HEK293 (cell line): ENCODE measurements at regions not wholly inside any gene's neighbourhood (a gene's known extent, or its start where the extent isn't known, plus 50 kb on each side); places are given as distances from the start of the nearest gene placed in this dataset.

ENCODE experiments used
- ZNF248 ChIP-seq: fragments of 450-650 bp; formaldehyde crosslinking; IDR thresholded peaks from 2 replicates; pipeline ENCODE4 v1.5.1; 2017; ENCODE audit warnings: missing biosample characterization, missing genetic modification characterization
- ZNF555 ChIP-seq: fragments of 450-650 bp; formaldehyde crosslinking; conservative IDR thresholded peaks from 2 replicates; pipeline ENCODE4 v1.5.1; 2017; ENCODE audit warnings: missing biosample characterization, mild to moderate bottlenecking, missing genetic modification characterization, inconsistent platforms
- ZNF558 ChIP-seq: fragments of 450-650 bp; formaldehyde crosslinking; IDR thresholded peaks from 2 replicates; pipeline ENCODE4 v1.5.1; 2016; ENCODE audit warnings: missing biosample characterization, missing genetic modification characterization
- ZNF560 ChIP-seq: fragments of 450-650 bp; formaldehyde crosslinking; IDR thresholded peaks from 2 replicates; pipeline ENCODE4 v1.5.1; 2017; ENCODE audit warnings: missing biosample characterization, missing genetic modification characterization, borderline replicate concordance
- TF ChIP-seq, protein P1 (sequence below): fragments of 450-650 bp; formaldehyde crosslinking; IDR thresholded peaks from 2 replicates; pipeline ENCODE4 v1.5.1; 2016; ENCODE audit warnings: missing biosample characterization, missing genetic modification characterization
- TF ChIP-seq, protein P2 (sequence below): fragments of 450-650 bp; formaldehyde crosslinking; IDR thresholded peaks from 2 replicates; pipeline ENCODE4 v1.5.1; 2016; ENCODE audit warnings: missing biosample characterization, missing genetic modification characterization

- no peak for TF ChIP-seq ZNF558 (tag by site-specific recombination)
- TF ChIP-seq, protein P1, sequence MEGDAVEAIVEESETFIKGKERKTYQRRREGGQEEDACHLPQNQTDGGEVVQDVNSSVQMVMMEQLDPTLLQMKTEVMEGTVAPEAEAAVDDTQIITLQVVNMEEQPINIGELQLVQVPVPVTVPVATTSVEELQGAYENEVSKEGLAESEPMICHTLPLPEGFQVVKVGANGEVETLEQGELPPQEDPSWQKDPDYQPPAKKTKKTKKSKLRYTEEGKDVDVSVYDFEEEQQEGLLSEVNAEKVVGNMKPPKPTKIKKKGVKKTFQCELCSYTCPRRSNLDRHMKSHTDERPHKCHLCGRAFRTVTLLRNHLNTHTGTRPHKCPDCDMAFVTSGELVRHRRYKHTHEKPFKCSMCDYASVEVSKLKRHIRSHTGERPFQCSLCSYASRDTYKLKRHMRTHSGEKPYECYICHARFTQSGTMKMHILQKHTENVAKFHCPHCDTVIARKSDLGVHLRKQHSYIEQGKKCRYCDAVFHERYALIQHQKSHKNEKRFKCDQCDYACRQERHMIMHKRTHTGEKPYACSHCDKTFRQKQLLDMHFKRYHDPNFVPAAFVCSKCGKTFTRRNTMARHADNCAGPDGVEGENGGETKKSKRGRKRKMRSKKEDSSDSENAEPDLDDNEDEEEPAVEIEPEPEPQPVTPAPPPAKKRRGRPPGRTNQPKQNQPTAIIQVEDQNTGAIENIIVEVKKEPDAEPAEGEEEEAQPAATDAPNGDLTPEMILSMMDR (tag by site-specific recombination): no peak
- TF ChIP-seq ZNF560 (tag by site-specific recombination): no peak
- TF ChIP-seq ZNF555 (tag by site-specific recombination): no peak
- no peak for TF ChIP-seq ZNF248 (tag by site-specific recombination)
- TF ChIP-seq, protein P2, sequence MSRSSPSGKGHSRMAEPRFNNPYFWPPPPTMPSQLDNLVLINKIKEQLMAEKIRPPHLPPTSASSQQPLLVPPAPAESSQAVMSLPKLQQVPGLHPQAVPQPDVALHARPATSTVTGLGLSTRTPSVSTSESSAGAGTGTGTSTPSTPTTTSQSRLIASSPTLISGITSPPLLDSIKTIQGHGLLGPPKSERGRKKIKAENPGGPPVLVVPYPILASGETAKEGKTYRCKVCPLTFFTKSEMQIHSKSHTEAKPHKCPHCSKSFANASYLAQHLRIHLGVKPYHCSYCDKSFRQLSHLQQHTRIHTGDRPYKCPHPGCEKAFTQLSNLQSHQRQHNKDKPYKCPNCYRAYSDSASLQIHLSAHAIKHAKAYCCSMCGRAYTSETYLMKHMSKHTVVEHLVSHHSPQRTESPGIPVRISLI (tag by site-specific recombination): no peak
Observed at GRCh38 chr4:135032670-135033069, 831.1 kb upstream of the PABPC4L start.
